ENCODE measurements at regions not wholly inside any gene's neighbourhood (a gene's known extent, or its start where the extent isn't known, plus 50 kb on each side); places are given as distances from the start of the nearest gene placed in this dataset.

GRCh38 chr1:63261736-63262458, 60.5 kb upstream of the FOXD3 start:
- Histone ChIP-seq H3K79me2 (ENCODE audit: insufficient read depth, low read depth, low read length) (no peaks in the 10 kb centered on the region), H3K4me2 (ENCODE audit: low read length) (no peak overlapping the region), H3K9me2 (ENCODE audit: insufficient read depth, low read length) (no peaks in the 10 kb centered on the region), H4K20me1 (ENCODE audit: insufficient read depth, low read length) (no peaks in the 10 kb centered on the region), H2AFZ (ENCODE audit: low read length) (no peak overlapping the region), H3K9me3 (ENCODE audit: low read length) (no peaks in the 10 kb centered on the region), H3K36me3 (ENCODE audit: insufficient read depth, low read length) (no peaks in the 10 kb centered on the region), H3K4me3 (ENCODE audit: low read depth, low read length, poor library complexity, severe bottlenecking) (no peak overlapping the region), H3K27ac (ENCODE audit: low read depth, low read length, poor library complexity, severe bottlenecking) (no peak overlapping the region), H3K4me1 (ENCODE audit: insufficient read depth, low read length, poor library complexity, severe bottlenecking) (no peaks in the 10 kb centered on the region)
- DNase-seq (ENCODE audit: low spot score): no peak
- intact Hi-C loops (cut with micrococcal nuclease; ENCODE audit: unreplicated experiment): no loop called here
- POLR2A ChIA-PET: interaction anchor here (0.7 kb wide), 1 partner anchor 64 kb away, joined by 5 read pairs; no protein-coding TSS in a partner anchor
- CTCF ChIA-PET (ENCODE audit: unreplicated experiment): no interaction called here
- BruUV-seq (replicated peaks): no TSS peak
- no peak for TF ChIP-seq CTCF (conservative IDR thresholded peaks at IDR 0.05; ENCODE audit: low read length)
- no peak for TF ChIP-seq EZH2phosphoT487 (IDR thresholded peaks at IDR 0.05; ENCODE audit: borderline replicate concordance, low read depth, low read length)

DNA sequence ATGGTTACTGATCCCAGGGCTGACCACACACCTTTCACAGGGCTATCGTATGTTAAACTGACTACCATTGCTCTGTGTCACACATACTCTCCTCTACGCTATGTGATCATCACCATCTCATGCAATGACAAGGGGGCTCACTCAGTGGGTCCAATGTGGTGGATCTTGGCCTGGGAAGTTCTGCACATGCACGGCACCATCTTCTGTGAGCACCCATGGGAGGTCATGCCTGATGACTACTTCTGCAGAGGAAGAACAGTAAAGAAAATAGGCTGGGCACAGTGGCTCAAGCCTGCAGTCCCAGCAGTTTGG, 60.0 kb upstream of the FOXD3 start:
- no peaks in the 10 kb centered on the region for H3K36me3 ChIP-seq (ENCODE audit: insufficient read depth, low read length)
- intact Hi-C loops (cut with micrococcal nuclease; ENCODE audit: unreplicated experiment): no loop called here
- no peaks in the 10 kb centered on the region for H3K79me2 ChIP-seq (ENCODE audit: insufficient read depth, low read depth, low read length)
- TF ChIP-seq CTCF (conservative IDR thresholded peaks at IDR 0.05; ENCODE audit: low read length) (no peak), EZH2phosphoT487 (IDR thresholded peaks at IDR 0.05; ENCODE audit: borderline replicate concordance, low read depth, low read length) (no peak)
- no peaks in the 10 kb centered on the region for H3K4me1 ChIP-seq (ENCODE audit: insufficient read depth, low read length, poor library complexity, severe bottlenecking)
- no peaks in the 10 kb centered on the region for H3K9me3 ChIP-seq (ENCODE audit: low read length)
- no peak overlapping the region for H3K4me2 ChIP-seq (ENCODE audit: low read length)
- DNase-seq (ENCODE audit: low spot score): no peak
- H3K9me2 ChIP-seq (ENCODE audit: insufficient read depth, low read length): no peaks in the 10 kb centered on the region
- ChIA-PET POLR2A (interaction anchor here (0.6 to 0.7 kb wide), 2 partner anchors 63 to 955 kb away, joined by 4 to 5 read pairs; no protein-coding TSS in a partner anchor), CTCF (ENCODE audit: unreplicated experiment) (no interaction called here)
- H3K4me3 ChIP-seq (ENCODE audit: low read depth, low read length, poor library complexity, severe bottlenecking): no peak overlapping the region
- no TSS peak for BruUV-seq (replicated peaks)
- H4K20me1 ChIP-seq (ENCODE audit: insufficient read depth, low read length): no peaks in the 10 kb centered on the region
- H2AFZ ChIP-seq (ENCODE audit: low read length): no peak overlapping the region
- no peak overlapping the region for H3K27ac ChIP-seq (ENCODE audit: low read depth, low read length, poor library complexity, severe bottlenecking)

- no peaks in the 10 kb centered on the region for H3K9me2 ChIP-seq (ENCODE audit: insufficient read depth, low read length)
- no peak overlapping the region for H2AFZ ChIP-seq (ENCODE audit: low read length)
- no peaks in the 10 kb centered on the region for H3K36me3 ChIP-seq (ENCODE audit: insufficient read depth, low read length)
- H3K9me3 ChIP-seq (ENCODE audit: low read length): no peaks in the 10 kb centered on the region
- POLR2A ChIA-PET: no interaction called here
- intact Hi-C loops (cut with micrococcal nuclease; ENCODE audit: unreplicated experiment): no loop called here
- H3K4me1 ChIP-seq (ENCODE audit: insufficient read depth, low read length, poor library complexity, severe bottlenecking): no peaks in the 10 kb centered on the region
- H3K79me2 ChIP-seq (ENCODE audit: insufficient read depth, low read depth, low read length): no peaks in the 10 kb centered on the region
- CTCF ChIA-PET (ENCODE audit: unreplicated experiment): interaction anchor here (0.6 kb wide), 1 partner anchor 16 kb away, joined by 3 read pairs; no protein-coding TSS in a partner anchor
- H3K27ac ChIP-seq (ENCODE audit: low read depth, low read length, poor library complexity, severe bottlenecking): no peak overlapping the region
- H3K4me3 ChIP-seq (ENCODE audit: low read depth, low read length, poor library complexity, severe bottlenecking): no peak overlapping the region
- DNase-seq (ENCODE audit: low spot score): no peak
- H3K4me2 ChIP-seq (ENCODE audit: low read length): no peak overlapping the region
- BruUV-seq (replicated peaks): no TSS peak
- H4K20me1 ChIP-seq (ENCODE audit: insufficient read depth, low read length): no peaks in the 10 kb centered on the region
- TF ChIP-seq CTCF (conservative IDR thresholded peaks at IDR 0.05; ENCODE audit: low read length) (no peak), EZH2phosphoT487 (IDR thresholded peaks at IDR 0.05; ENCODE audit: borderline replicate concordance, low read depth, low read length) (no peak)
These were observed 58.2 kb upstream of the FOXD3 start for GRCh38 chr1:63264161-63264560.

All from OCI-LY7 (cell line).